Chondrocyte (in vitro differentiated cells): ENCODE measurements at regions not wholly inside any gene's neighbourhood (a gene's known extent, or its start where the extent isn't known, plus 50 kb on each side); places are given as distances from the start of the nearest gene placed in this dataset.
"Not testable (repeated sequence)": the region's sequence is repeated elsewhere in the genome, so short reads cannot be mapped to it uniquely, and the experiment has no call there.

Experiments used
- DNase-seq: peaks from one replicate; pipeline ENCODE4 v3.0.0; 2021; ENCODE audit warnings: mixed read lengths, low spot score
- H3K27ac Mint-ChIP-seq: one replicate; pipeline ENCODE4 v1.8.0; 2021; ENCODE audit warnings: mild to moderate bottlenecking, moderate library complexity, mixed read lengths; ENCODE audit not compliant: unreplicated experiment
- H3K27me3 Mint-ChIP-seq: 2 replicates; pipeline ENCODE4 v1.8.0; 2021; ENCODE audit warnings: low read depth, mixed read lengths
- H3K36me3 Mint-ChIP-seq: 2 replicates; pipeline ENCODE4 v1.8.0; 2021; ENCODE audit warnings: low read depth, mixed read lengths
- H3K4me1 Mint-ChIP-seq: 2 replicates; pipeline ENCODE4 v1.8.0; 2021; ENCODE audit warnings: low read depth, mild to moderate bottlenecking, mixed read lengths
- H3K4me3 Mint-ChIP-seq: one replicate; pipeline ENCODE4 v1.8.0; 2021; ENCODE audit warnings: mild to moderate bottlenecking, moderate library complexity, mixed read lengths; ENCODE audit not compliant: unreplicated experiment
- H3K9me3 Mint-ChIP-seq: 2 replicates; pipeline ENCODE4 v1.8.0; 2021; ENCODE audit warnings: low read depth, mixed read lengths
- CTCF ChIP-seq: fragments of 200-600 bp; sonication (generic); IDR thresholded peaks from 2 replicates; pipeline ENCODE4 v1.5.0; 2021; ENCODE audit warnings: antibody characterized with exemption, mild to moderate bottlenecking, moderate library complexity

DNA sequence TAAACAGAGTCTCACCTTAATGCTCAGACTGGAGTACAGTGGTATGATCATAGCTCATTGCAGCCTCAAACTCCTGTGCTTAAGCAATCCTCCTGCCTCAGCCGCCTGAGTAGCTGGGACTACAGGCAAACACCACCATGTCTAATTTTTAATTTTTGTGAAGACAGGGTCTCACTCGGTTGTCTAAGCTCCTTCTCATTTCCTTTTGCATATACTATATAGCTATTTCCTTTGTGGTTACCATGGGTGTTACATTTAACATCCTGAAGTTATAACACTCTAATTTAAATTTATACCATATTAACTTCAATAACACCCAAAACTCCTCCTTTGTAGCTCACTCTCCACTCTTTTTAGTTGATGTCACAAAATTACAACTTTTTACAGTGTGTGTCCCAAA, 114.3 kb downstream of the DCK start:
- Mint-ChIP-seq H3K4me1 (no peaks in the 10 kb centered on the region), H3K27ac (no peak overlapping the region), H3K9me3 (peaks cover 2% of the 10 kb centered on the region), H3K4me3 (no peak overlapping the region), H3K27me3 (peaks cover 14% of the 10 kb centered on the region), H3K36me3 (no peaks in the 10 kb centered on the region)
- TF ChIP-seq CTCF, result no peak
- DNase-seq, result no peak

GRCh38 chr4:71110499-71110898, 117.0 kb downstream of the DCK start:
- Mint-ChIP-seq H3K9me3 (no peaks in the 10 kb centered on the region), H3K4me3 (no peak overlapping the region), H3K27me3 (peaks cover 11% of the 10 kb centered on the region), H3K36me3 (no peaks in the 10 kb centered on the region), H3K27ac (no peak overlapping the region), H3K4me1 (no peaks in the 10 kb centered on the region)
- DNase-seq, result no peak
- TF ChIP-seq CTCF, result no peak

- H3K4me1 Mint-ChIP-seq, DNase-seq, H3K36me3 Mint-ChIP-seq, H3K27ac Mint-ChIP-seq, H3K4me3 Mint-ChIP-seq, H3K9me3 Mint-ChIP-seq: not testable (repeated sequence)
- H3K27me3 Mint-ChIP-seq, result peaks cover 11% of the 10 kb centered on the region
These were observed 117.7 kb downstream of the DCK start for GRCh38 chr4:71111133-71111532.

- Mint-ChIP-seq H3K27me3 (peaks cover 8% of the 10 kb centered on the region), H3K4me1 (no peaks in the 10 kb centered on the region), H3K9me3 (no peaks in the 10 kb centered on the region), H3K4me3 (no peak overlapping the region), H3K36me3 (no peaks in the 10 kb centered on the region), H3K27ac (no peak overlapping the region)
- TF ChIP-seq CTCF, result no peak
- no peak for DNase-seq
These were observed 119.8 kb downstream of the DCK start for GRCh38 chr4:71113294-71113693.

DNA sequence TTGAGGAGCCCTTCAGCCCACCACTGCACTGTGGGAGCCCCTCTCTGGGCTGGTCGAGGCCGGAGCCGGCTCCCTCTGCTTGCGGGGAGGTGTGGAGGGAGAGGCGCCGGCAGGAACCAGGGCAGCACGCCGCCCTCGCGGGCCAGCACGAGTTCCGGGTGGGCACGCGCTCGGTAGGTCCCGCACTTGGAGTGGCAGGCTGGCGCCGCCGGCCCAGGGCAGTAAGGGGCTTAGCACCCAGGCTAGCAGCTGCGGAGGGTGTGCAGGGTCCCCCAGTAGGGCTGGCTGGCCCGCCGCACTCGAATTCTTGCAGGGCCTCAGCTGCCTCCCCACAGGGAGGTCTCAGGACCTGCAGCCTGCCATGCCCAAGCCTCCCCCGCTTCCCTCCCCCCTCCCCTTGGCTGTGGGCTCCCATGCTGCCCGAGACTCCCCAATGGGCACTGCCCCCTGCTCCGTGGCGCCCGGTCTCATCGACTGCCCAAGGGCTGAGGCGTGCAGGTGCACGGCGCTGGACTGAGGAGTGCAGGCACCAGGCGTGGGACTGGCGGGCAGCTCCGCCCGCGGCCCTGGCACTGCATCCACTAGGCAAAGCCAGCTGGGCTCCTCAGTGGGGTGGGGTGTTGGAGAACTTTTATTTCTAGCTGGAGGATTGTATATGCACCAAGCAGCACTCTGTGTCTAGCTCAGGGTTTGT, 127.5 kb downstream of the DCK start:
- H3K4me1 Mint-ChIP-seq, result no peaks in the 10 kb centered on the region
- no peak overlapping the region for H3K4me3 Mint-ChIP-seq
- peaks cover 20% of the 10 kb centered on the region for H3K27me3 Mint-ChIP-seq
- no peaks in the 10 kb centered on the region for H3K9me3 Mint-ChIP-seq
- H3K36me3 Mint-ChIP-seq, result no peaks in the 10 kb centered on the region
- TF ChIP-seq CTCF, result no peak
- no peak overlapping the region for H3K27ac Mint-ChIP-seq
- DNase-seq, result peak; percentile 91

DNA sequence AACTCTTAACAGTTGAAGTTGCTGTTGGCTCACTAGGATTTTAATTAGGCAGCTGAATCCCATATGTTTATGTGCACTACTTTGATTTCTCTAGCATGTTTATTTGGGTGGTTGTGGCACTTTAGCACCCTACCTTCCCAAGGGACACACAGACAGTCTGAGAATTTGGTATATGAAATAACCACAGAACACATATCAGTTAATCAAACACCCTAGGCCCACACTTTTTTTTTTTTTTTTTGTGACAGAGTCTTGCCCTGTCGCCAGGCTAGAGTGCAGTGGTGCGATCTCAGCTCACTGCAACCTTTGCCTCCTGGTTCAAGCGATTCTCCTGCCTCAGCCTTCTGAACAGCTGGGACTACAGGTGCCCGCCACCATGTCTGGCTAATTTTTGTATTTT, 130.5 kb downstream of the DCK start:
- H3K4me1 Mint-ChIP-seq, result no peaks in the 10 kb centered on the region
- peaks cover 30% of the 10 kb centered on the region for H3K27me3 Mint-ChIP-seq
- no peaks in the 10 kb centered on the region for H3K9me3 Mint-ChIP-seq
- DNase-seq, result no peak
- H3K27ac Mint-ChIP-seq, result no peak overlapping the region
- H3K4me3 Mint-ChIP-seq, result no peak overlapping the region
- no peaks in the 10 kb centered on the region for H3K36me3 Mint-ChIP-seq
- TF ChIP-seq CTCF, result no peak
